ENCODE measurements at regions not wholly inside any gene's neighbourhood (a gene's known extent, or its start where the extent isn't known, plus 50 kb on each side); places are given as distances from the start of the nearest gene placed in this dataset.

DNA sequence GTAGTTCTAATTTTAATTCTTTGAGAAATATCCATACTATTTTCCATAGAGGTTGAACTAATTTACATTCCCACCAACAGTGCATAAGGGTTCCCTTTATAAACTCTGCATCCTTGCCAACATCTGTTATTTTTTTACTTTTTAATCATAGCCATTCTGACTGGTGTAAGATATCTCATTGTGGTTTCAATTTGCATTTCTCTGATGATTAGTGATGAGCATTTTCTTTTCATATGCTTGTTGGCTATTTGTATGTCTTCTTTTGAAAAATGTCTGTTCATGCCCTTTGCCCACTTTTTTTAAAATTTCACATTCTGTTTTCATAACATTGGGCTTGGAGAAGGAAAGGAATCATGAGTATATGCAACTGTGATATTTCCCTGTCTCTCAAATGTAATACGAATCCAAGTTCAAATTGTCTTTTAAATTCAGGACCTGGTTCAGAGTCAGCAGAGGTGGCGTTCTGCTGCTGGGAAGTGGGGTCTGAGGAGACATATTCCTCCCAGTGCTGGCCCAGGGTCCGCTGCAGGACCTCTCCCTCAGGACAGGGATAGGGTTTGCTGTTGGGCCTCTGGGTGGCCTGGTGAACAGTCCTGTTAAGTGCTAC, 81.2 kb upstream of the ETV6 start:
- TF ChIP-seq ZNF384 (IDR thresholded peaks at IDR 0.05), result no peak
- no peak for TF ChIP-seq SP1 (IDR thresholded peaks at IDR 0.05)
- no peak for TF ChIP-seq ARNT (IDR thresholded peaks at IDR 0.05)
- no peak for TF ChIP-seq FOXM1 (IDR thresholded peaks at IDR 0.05; ENCODE audit: borderline replicate concordance)
- TF ChIP-seq, protein P1, sequence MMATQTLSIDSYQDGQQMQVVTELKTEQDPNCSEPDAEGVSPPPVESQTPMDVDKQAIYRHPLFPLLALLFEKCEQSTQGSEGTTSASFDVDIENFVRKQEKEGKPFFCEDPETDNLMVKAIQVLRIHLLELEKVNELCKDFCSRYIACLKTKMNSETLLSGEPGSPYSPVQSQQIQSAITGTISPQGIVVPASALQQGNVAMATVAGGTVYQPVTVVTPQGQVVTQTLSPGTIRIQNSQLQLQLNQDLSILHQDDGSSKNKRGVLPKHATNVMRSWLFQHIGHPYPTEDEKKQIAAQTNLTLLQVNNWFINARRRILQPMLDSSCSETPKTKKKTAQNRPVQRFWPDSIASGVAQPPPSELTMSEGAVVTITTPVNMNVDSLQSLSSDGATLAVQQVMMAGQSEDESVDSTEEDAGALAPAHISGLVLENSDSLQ (IDR thresholded peaks at IDR 0.05), result no peak
- TF ChIP-seq BHLHE40 (IDR thresholded peaks at IDR 0.05; ENCODE audit: borderline replicate concordance), result no peak
- TF ChIP-seq CTBP1 (IDR thresholded peaks at IDR 0.05; ENCODE audit: borderline replicate concordance), result no peak
